ENCODE measurements at regions not wholly inside any gene's neighbourhood (a gene's known extent, or its start where the extent isn't known, plus 50 kb on each side); places are given as distances from the start of the nearest gene placed in this dataset.
"Not testable (repeated sequence)": the region's sequence is repeated elsewhere in the genome, so short reads cannot be mapped to it uniquely, and the experiment has no call there.

GRCh38 chr13:111622051-111622531 is 301.6 kb downstream of the TEX29 start:
- DNase-seq (ENCODE audit: low read depth): no peak

GRCh38 chr13:111623208-111623607 is 302.8 kb downstream of the TEX29 start:
- DNase-seq (ENCODE audit: low read depth): no peak

GRCh38 chr13:111623743-111624505 is 303.5 kb downstream of the TEX29 start:
- DNase-seq (ENCODE audit: low read depth): no peak

GRCh38 chr13:111625526-111626315 is 305.3 kb downstream of the TEX29 start:
- DNase-seq (ENCODE audit: low read depth): no peak

GRCh38 chr13:111626371-111627305 is 306.2 kb downstream of the TEX29 start:
- no peak for DNase-seq (ENCODE audit: low read depth)

GRCh38 chr13:111627596-111627995 is 307.2 kb downstream of the TEX29 start:
- no peak for DNase-seq (ENCODE audit: low read depth)

- no peak for DNase-seq (ENCODE audit: low read depth)
Observed at GRCh38 chr13:111629016-111629415, 308.6 kb downstream of the TEX29 start.

- no peak for DNase-seq (ENCODE audit: low read depth)
Observed at GRCh38 chr13:111629457-111629856, 309.0 kb downstream of the TEX29 start.

GRCh38 chr13:111629926-111630325 is 309.5 kb downstream of the TEX29 start:
- no peak for DNase-seq (ENCODE audit: low read depth)

- no peak for DNase-seq (ENCODE audit: low read depth)
Observed at GRCh38 chr13:111630406-111630805, 310.0 kb downstream of the TEX29 start.

- DNase-seq (ENCODE audit: low read depth): not testable (repeated sequence)
Observed at GRCh38 chr13:111631271-111631670, 310.8 kb downstream of the TEX29 start.

- no peak for DNase-seq (ENCODE audit: low read depth)
Observed at GRCh38 chr13:111632906-111633305, 312.5 kb downstream of the TEX29 start.

GRCh38 chr13:111633401-111633800 is 313.0 kb downstream of the TEX29 start:
- no peak for DNase-seq (ENCODE audit: low read depth)

- DNase-seq (ENCODE audit: low read depth): no peak
Observed at GRCh38 chr13:111634410-111634809, 314.0 kb downstream of the TEX29 start.

- DNase-seq (ENCODE audit: low read depth): no peak
Observed at GRCh38 chr13:111636271-111636670, 315.8 kb downstream of the TEX29 start.

GRCh38 chr13:111636804-111637203 is 316.4 kb downstream of the TEX29 start:
- DNase-seq (ENCODE audit: low read depth): no peak

GRCh38 chr13:111637365-111637764 is 316.9 kb downstream of the TEX29 start:
- no peak for DNase-seq (ENCODE audit: low read depth)

GRCh38 chr13:111638233-111638632 is 317.8 kb downstream of the TEX29 start:
- DNase-seq (ENCODE audit: low read depth): no peak

- no peak for DNase-seq (ENCODE audit: low read depth)
Observed at GRCh38 chr13:111639196-111639705, 318.8 kb downstream of the TEX29 start.

- DNase-seq (ENCODE audit: low read depth): no peak
Observed at GRCh38 chr13:111640006-111640405, 319.6 kb downstream of the TEX29 start.

GRCh38 chr13:111640476-111640875 is 320.0 kb downstream of the TEX29 start:
- DNase-seq (ENCODE audit: low read depth): no peak

Data from GM04503 (cell line).